GM21737 (cell line): ENCODE measurements at regions not wholly inside any gene's neighbourhood (a gene's known extent, or its start where the extent isn't known, plus 50 kb on each side); places are given as distances from the start of the nearest gene placed in this dataset.
"Not testable (repeated sequence)": the region's sequence is repeated elsewhere in the genome, so short reads cannot be mapped to it uniquely, and the experiment has no call there.

Source experiments
- ATAC-seq: cut with Tn5 transposase; IDR thresholded peaks from one replicate; pipeline ENCODE4 v1.9.1; 2021; ENCODE audit warnings: mild to moderate bottlenecking, moderate library complexity; ENCODE audit not compliant: unreplicated experiment

DNA sequence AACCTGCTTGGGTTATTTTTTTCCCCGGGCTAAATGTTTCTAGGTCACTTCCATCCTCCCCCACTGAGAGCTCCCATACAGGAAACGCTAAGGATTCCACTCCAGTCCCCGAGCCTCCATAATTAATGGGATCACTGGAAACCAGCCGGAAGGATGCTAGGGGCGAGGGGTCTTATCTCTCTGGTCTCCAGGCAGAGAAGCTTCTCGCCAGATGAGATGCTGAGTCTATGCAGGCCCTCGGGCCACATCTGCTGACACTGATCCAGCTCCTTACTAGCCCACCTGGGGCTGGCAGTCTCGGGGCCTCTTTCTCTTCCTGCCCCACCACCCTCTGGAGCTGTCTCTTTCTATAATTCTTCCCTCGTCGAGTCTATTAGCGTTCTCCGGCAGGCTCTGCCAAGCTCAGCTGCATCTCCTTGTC, 125.9 kb upstream of the SYT13 start:
- no peak for ATAC-seq

DNA sequence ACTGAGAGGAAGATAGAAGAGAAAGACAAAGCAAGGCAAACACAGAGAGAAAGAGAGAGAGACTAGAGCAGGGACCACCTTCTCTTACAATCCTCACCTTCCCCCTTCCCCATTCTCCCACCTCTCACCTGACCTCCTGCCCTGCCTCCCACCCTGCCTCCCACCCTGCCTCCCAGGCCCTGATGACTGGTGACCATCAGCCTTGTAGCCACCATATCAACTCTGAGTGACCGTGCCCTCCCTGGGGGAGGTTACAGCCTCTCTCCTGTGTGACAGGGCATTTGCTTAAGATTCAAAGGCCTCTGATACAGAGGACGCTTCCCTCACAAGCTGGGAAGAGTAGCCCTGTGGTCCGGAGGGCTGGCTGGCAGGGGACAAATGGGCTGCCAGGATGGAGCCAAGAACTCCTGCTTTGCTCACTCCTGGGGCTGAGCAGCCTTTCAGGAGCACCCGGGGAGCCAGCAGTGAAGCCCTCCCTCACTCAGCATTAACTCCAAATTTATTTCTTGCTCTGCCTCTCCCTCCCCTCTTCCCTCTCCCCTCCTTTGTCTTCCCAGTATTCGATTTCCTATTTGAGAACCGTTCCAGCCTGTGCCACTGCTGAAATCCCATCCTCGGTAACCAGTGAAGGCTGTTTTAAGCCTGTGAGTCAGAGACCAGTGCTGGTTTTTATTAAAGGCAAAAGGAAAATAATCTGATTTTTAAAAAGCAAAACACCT, 125.2 kb upstream of the SYT13 start:
- ATAC-seq = no peak

DNA sequence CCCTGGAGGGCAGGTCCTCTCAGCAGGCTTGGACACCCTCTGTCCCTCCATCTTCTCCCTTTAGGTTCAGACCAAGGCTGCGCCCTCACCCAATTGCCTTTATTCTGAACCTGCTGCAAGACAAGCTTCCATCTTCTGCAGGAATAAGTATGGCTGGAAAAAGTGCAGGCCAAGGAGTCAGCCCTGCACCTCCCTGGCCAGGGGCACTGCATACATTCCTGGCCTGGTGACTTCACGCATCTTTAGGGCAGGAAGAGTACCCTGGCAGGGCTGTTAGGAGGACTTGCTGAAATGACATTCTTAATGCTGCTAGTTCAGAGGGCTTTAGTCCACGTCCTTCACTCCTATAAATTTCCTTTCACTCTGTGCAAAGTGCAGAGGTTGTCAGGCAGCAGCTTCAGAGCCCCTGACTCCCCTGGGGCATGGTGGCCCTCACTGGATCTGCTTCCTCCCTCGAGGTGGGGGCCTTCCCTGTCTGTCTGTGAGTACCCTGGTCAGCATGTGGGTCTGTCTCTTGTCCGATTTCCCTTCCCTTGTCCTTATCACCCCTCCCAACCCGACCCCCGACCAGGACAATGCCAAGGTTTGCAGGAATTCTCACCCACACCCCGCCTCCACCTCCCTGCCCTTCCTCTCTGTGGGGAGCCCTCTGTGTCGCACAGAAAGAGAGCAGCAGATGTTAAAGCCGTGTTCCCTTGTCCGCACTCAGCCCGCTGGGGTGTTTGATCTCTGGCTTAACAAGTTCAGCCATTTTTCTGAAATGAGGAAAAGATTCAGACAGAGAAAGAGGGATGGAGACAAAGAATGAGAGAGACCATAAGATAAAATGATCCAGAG, 124.5 kb upstream of the SYT13 start:
- no peak for ATAC-seq

DNA sequence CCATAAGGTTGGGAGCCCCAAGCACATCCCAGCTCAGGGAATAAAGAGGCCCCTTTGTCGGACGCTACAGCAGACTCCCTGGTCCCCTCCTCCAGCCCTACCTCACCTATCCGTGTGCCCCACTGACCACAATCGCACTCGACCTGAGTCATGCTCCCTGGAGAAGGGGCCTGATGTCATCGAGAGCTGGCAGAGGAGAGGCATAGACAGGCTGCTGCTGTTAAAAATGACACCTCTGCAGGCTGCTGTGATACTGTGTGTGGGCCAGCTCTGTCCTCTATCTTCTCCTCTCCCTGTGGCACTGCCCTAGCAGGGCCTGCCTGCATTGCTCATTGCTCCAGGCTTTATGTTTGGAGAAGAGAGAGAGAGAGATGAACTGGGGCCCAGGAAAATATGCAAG, 123.4 kb upstream of the SYT13 start:
- no peak for ATAC-seq

DNA sequence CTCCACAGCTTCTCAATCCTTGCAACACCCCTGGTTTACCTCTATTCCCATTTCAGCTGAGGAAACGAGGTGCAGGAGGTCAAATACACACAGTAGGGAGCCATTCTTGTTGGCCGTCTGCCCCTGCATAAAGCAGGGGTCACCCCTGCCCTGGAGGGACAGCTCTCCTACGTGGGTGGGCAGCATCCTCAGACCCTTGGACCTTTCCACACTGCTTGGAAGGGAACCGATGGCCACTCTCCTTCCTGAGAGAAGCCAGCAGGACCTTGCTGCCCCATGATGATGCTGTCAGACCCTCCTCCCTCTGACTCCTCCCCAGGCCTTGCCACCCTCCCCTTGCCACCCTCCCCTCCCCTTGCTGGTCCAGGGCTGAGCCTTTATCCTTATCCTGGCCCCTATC, 121.1 kb upstream of the SYT13 start:
- ATAC-seq = no peak

DNA sequence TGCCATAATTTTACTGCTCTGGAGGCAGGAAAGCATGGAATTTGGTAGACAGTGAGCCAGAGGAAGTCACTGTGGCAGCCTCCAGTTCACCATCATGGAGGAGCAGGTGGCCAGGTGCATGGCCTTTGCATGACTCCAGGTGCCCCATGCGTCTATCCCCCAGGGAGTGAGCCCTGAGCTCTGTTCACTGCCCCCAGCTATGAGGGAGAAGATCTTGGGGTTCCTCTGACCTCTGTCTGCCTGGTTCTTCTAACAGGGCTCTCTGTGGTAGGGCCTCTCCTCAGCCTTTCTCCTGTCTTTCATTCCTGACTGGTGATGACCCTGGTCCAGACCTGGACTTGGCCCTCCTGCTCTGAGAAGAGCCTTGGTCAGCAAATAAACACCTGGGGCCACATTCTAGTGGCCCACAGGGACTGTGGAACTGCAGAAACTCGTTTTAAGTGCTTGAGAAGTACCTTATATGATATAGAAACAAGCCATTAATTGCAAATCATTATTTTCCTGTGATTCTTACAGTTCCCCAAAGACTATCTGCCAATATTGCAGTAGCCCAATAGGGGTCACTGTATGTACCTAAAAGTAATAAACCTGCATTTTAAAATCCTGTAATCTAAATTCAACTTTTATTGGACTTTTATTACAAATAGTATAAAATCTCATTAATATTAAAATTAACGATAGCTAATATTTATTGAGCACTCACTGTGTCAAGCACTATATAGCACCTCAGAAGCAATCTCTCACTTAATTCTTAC, 120.0 kb upstream of the SYT13 start:
- no peak for ATAC-seq

DNA sequence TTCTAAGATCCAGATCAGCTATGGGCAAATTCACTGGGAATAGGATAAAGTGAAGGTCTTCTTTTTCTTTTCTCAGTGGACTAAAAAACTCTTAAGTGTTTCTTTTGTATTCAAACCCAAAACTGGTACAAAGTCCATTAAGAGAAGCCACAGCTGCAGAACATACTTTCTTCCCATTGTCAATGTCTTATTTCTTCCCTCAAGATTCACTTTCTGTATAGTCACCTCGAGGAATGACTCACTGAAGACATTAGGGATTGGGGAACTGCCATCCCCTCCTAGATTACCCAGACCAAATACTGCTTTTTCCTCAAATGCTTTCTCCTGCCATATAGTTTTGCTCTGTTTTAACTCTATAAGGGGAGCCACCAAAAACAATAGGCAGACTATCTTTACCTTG, 117.4 kb upstream of the SYT13 start:
- ATAC-seq = not testable (repeated sequence)

DNA sequence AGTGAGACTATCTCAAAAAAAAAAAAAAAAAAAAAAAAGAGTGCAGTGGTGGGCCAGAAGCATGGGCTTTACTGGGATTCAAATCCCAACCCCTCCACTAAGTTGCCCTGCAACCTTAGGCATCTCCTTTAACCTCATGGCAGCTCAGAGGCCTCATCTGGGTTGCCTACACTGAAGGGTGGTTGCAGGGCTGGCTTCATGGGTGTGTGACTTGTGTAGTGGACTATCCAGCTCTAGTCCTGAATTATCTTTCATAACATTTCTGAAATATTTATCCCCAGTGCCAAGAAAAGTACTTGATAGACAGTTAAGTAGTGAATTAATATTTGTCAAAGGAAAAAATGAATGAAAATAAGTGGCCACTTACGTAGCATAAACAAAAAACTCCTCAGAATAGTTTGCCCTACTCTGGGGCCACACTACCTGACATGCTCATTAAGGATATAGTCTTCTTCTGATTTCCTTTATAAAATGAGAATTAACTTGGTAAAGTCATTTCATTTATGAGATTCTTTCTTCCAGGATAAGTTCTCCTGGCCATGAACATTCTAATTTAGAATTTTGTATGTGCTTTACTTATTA, 116.0 kb upstream of the SYT13 start:
- no peak for ATAC-seq

DNA sequence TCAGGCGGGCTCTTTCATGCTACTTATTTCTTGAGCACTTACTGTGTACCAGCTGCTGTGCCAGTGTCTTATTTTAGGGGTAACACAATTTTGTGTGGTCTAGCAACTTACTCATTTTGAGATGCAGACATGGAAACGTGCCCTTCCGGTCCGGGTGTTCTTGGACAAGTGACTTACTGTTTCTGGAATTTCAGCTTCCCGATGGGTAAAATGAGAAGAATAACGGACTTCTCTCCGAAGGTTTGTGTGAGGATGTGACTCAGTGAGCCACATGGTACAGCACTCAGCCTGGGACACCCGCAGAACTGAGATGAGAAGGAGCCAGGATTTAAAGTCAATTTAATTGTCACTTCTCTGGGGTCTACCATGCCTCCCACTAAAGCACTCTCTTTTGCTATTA, 114.5 kb upstream of the SYT13 start:
- ATAC-seq = no peak

DNA sequence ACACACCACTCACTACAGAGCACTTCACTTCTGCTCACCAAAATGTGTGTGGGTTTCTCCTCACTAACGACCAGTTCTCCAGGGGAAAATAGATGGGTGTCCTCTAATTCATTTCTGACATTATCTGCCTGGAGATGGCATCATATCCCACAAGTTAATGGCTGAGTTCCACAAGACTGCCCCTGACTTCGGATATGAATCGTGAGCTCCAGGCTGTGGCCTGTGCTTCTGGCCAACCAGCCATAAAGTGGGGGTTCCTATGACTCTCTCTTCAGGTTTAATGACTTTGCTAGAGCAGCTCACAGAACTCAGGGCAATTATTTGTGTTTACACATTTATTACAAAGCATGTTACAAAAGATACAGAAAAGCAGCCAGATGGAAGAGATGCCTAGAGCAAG, 113.0 kb upstream of the SYT13 start:
- ATAC-seq = no peak

DNA sequence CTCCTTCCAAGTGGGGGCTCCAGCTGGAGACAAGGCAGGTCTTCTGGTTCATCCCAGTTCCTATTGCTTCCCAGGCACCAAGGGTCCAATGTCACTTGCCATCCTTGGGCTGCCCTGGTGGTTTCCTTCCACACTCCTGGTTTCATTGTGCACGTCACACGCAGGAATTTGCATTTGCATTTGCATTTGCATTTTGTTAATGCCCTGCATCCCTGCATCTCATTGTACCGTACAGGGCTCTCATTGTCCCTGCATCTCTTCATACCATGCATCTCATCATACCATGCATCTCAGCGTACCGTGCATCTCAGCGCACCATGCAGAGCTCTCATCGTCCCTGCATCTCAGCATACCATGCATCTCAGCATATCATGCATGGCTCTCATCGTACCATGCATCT, 112.2 kb upstream of the SYT13 start:
- ATAC-seq = no peak

DNA sequence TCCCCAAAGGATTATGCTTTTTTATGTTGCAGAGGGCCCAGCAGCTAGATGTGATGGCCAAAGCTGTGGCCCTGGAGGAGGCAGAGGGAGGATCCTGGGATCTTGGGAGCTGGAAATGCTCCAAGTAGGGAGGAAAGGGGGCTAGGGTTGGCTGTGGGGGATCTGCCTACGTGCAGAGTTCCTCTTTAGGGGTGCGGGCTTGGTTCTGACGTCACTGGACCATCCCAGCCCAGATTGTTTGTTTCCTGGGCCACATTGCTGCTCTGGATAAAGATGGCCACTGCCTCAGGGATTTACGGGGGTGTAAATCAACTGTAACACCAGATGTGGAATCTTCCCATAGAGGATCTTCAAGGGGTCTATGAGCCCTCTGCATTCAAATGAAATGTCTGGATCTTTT, 110.3 kb upstream of the SYT13 start:
- no peak for ATAC-seq

DNA sequence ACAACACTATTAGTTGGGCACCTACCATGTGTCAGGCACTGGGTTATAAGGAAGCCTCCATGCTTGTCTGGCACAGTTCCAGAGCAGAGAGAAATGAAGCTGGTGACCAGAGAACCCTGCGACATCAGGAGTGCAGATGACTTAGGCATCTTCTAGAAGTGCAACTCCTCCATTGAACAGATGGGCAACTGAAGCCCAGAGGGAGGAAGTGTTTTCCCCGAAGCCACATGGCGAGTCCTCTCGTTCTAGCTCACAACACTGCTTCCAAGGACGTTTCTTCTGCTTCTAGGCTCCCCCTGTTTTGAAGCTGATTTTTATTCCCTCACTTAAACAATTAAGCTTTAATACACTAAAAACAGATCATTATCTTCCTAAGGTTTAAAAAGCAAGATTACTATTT, 109.8 kb upstream of the SYT13 start:
- ATAC-seq = no peak

DNA sequence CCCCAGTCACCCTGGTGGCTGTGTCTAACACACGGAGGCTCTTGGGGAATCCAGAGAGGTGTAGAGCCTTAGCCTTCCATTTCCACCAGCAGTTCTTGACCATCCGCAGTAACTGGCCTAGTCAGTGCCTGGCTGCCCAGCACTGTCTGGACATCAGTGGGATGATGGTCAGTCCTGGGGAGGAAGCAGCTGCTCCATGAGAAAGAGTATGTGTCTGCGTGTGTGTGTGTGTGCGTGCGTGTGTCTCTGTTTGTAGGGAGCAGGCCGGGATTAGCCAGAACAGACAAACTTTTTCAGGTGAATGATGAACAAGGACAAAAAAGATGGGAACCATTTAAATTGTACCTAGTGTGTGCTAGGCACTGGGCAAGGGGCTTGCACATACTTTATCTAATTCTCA, 109.3 kb upstream of the SYT13 start:
- no peak for ATAC-seq

DNA sequence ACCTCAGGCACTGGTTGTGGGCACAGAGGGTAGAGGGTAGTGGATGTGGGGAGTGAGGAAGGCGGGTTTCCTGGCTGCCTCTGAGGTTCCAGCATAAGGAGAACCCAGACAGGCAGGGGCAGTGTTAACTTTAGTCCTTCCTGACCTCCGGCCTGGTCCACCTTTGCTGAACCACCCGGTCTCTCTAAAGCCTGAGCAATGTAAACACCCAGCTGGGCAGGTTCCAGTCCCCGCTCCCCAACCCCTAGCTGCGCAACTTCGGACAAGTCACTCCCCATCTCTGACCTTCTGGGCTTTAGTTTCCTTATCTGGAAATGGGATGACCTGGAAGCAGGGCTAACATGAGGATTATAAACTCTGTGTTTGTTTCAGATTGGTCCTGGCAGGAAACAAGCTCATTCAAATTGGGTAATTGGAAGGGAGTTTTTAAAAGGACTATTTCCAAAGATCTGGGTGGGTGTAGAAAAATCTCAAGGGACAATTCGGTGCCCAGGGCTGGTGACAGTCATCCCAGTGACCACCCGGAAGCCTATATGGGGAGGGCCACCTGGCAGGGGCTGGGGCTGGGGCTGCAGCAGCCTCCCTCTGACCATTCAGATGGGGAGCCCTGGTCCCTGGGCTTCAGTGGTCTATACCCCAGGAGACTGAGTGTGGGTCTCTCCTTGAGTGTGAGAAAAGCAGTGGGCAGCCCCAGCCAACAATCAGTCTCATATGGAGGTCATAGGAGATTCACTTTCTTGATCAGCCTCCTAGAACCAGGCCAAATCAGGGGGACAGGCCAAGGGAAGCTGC, 108.3 kb upstream of the SYT13 start:
- ATAC-seq = no peak

DNA sequence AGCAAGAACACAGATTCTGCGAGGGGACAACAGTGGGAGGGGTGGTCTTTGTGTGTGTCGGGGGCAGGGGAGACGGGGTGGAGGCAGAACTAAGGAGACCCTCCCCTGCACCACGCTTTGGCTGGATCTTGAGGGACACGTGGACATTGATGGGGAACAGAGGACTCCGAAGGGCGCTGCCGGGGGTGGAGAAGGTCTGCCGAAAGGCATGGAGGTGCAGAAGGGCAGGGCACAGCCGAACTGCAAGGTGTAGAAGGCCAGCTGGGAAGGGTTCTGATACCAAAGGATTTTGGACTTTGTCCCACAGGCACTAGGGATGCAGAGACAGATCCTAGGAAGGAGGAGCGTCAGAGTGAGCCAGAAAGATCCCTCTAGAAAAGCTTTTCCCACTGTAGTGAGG, 107.7 kb upstream of the SYT13 start:
- ATAC-seq = no peak

DNA sequence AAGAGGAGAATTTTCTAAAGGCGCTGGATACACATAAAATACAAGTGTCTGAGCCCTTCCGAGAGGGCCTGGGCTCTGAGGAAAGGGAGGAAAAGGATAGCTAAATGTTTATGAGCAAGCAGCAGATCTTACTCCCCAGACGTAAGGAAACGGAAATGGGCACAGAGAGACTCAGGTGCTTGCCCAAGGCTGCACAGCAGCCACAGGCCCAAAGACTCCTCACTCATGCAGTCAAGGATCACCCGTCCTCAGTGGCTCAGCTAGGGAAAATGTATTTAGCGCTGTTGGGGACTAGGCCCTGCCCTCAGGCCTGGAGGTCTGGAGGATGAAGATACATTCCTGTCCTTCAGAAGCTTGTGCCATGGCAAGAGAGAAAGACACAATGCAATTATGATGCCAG, 107.2 kb upstream of the SYT13 start:
- no peak for ATAC-seq

DNA sequence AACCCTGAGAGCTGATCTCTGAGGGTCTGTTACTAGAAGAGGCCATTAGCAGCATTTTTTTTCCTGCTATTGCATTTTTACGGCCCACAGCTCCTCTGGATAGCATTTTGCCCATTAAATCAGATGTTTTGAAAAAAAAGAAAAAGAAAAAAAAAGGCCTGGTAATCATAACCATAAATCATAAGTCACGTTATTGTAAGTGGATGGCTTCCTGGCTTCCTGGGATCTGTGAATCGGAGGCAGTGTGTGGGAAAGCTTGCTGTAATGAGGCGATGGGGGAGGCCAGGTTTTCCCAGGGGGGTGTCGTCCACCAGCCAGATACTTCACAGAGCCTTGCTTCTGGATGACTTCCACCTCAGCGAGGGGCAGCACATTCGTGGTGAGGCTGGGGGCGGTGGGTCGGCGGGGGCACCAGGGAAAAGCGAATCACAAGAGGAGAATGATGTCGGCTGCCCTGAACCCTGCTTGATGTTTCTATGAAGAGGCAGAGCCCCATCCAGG, 106.5 kb upstream of the SYT13 start:
- no peak for ATAC-seq

DNA sequence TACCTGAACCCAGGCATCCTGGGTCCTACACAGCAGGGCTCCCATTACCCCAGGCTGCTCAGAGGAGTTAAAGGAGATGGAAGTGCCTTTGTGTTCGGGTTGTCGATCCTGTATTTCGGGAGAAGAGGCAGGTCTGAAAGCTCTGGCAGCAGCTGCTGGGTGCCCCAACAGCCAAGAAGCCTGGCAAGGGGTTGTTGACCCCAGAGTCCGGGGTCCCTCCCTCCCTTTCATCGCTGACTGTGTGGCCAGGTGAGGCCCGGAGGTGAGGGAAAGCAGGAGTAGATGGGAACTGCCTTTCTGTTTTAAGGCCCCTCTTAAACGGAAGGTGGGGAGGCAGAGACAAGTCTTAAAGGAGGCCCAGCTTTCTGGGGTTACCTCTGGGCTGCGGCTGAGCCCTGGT, 106.0 kb upstream of the SYT13 start:
- no peak for ATAC-seq

DNA sequence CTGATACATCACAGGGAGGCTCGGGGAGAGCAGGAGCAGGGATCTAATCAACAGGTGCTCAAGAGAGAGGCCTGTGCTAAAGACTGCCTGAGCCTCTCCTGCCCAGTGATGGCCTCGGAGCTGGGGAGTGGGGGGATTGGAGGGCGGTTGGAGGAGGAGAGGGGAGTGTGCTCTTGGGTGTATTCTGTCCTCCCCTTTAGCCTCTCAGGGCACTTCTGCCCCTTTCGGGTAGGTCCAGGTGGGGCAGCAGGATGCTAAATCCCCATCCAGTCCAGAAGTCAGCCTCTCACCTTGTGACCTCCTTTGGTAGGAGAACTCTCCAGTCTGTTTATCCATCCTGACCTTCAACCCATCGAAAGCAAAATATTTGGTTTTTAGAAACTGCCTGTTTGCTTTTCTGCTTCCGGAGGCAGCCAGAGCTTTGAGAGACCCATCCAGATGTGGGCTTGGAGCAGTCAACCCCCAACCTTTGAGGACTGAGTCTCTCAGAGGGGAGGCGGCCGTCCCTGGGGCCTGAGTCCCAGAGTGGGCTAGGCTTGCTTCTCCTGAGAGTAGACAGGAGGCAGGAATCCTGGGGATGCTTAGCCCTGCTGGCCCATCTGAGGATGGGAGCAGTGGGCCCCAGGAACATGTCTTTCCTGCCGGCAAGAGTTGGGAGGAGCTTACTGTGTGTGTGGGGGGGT, 105.2 kb upstream of the SYT13 start:
- ATAC-seq = no peak
